ENCODE measurements at regions not wholly inside any gene's neighbourhood (a gene's known extent, or its start where the extent isn't known, plus 50 kb on each side); places are given as distances from the start of the nearest gene placed in this dataset.

DNA sequence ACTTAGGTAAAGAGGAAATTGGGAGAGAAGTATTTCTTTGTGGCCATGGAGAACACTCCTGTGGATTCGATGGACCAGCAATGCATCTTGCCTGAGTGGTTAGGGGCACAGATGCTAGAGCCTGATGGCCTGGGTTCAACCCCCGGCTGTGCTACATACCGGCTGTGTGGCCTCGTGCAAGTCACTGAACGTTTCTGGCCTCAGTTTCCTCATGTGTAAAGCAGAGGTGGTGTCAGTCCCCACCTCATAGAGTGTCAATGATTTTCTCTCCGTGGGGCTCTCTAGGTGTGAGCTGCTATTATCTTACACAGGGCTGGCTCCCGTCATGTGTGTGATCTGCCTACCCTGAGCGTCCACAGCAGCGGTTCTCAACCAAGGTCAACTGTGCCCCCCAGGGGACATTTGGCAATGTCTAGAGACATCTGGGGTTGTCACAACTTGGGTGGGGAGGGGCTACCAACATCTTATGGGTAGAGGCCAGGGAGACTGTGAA is 50.0 kb upstream of the PTPN1 start:
- no peak for TF ChIP-seq POLR2A (IDR thresholded peaks at IDR 0.05)
- TF ChIP-seq, protein P1, sequence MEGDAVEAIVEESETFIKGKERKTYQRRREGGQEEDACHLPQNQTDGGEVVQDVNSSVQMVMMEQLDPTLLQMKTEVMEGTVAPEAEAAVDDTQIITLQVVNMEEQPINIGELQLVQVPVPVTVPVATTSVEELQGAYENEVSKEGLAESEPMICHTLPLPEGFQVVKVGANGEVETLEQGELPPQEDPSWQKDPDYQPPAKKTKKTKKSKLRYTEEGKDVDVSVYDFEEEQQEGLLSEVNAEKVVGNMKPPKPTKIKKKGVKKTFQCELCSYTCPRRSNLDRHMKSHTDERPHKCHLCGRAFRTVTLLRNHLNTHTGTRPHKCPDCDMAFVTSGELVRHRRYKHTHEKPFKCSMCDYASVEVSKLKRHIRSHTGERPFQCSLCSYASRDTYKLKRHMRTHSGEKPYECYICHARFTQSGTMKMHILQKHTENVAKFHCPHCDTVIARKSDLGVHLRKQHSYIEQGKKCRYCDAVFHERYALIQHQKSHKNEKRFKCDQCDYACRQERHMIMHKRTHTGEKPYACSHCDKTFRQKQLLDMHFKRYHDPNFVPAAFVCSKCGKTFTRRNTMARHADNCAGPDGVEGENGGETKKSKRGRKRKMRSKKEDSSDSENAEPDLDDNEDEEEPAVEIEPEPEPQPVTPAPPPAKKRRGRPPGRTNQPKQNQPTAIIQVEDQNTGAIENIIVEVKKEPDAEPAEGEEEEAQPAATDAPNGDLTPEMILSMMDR (IDR thresholded peaks at IDR 0.05), result no peak
- TF ChIP-seq EP300 (IDR thresholded peaks at IDR 0.05; ENCODE audit: low read depth), result no peak
- no peak for TF ChIP-seq POLR2AphosphoS5 (IDR thresholded peaks at IDR 0.05)
